Suprapubic skin (tissue), 4 donors: ENCODE measurements at regions not wholly inside any gene's neighbourhood (a gene's known extent, or its start where the extent isn't known, plus 50 kb on each side); places are given as distances from the start of the nearest gene placed in this dataset.
A peak's percentile ranks its signal among the peaks of the same experiment; 100 is the strongest.

Experiments
- DNase-seq, 2 donors: peaks; one replicate each; pipeline ENCODE4 v3.0.0-alpha.2; 2019; ENCODE audit warnings: low spot score in 2 of 2
- H3K27ac ChIP-seq: fragments of 200-600 bp; sonication (generic); one replicate; pipeline ENCODE4 v1.5.1; 2019
- H3K27me3 ChIP-seq: fragments of 200-600 bp; sonication (generic); one replicate; pipeline ENCODE4 v1.5.1; 2019
- H3K36me3 ChIP-seq: fragments of 200-600 bp; sonication (generic); one replicate; pipeline ENCODE4 v1.5.1; 2019
- H3K4me1 ChIP-seq: fragments of 200-600 bp; sonication (generic); one replicate; pipeline ENCODE4 v1.5.1; 2019
- H3K4me3 ChIP-seq: fragments of 200-600 bp; sonication (generic); one replicate; pipeline ENCODE4 v1.5.1; 2019; ENCODE audit warnings: mild to moderate bottlenecking
- H3K9me3 ChIP-seq: fragments of 200-600 bp; sonication (generic); one replicate; pipeline ENCODE4 v1.5.1; 2019
- EP300 ChIP-seq: sonication (generic); formaldehyde crosslinking; IDR thresholded peaks from one replicate; pipeline ENCODE4 v1.6.1; 2017; ENCODE audit warnings: antibody characterized with exemption
- POLR2A ChIP-seq, 2 donors: fragments of 450-650 bp; IDR thresholded peaks; one replicate each; pipeline ENCODE4 v1.6.1; 2017; ENCODE audit warnings: antibody characterized with exemption in 2 of 2, mild to moderate bottlenecking in 2 of 2, moderate library complexity in 2 of 2
- POLR2AphosphoS5 ChIP-seq, 3 donors: sonication (generic); formaldehyde crosslinking; IDR thresholded peaks; one replicate each; pipeline ENCODE4 v1.6.1; 2017; ENCODE audit warnings: antibody characterized with exemption in 3 of 3
- WGBS: methylation state at CpG from one replicate; pipeline ENCODE4 v1.1.5; 2018; 5-methylcytosine and 5-hydroxymethylcytosine counted together
- TF ChIP-seq, protein P1 (sequence below), 2 donors: fragments of 200-600 bp in 1 of 2; fragments of 450-650 bp in 1 of 2; sonication (generic) in 1 of 2; IDR thresholded peaks; one replicate each; pipeline ENCODE4 v1.5.1; 2016 to 2019; ENCODE audit warnings: antibody characterized with exemption in 2 of 2, mild to moderate bottlenecking in 1 of 2, moderate library complexity in 1 of 2

DNA sequence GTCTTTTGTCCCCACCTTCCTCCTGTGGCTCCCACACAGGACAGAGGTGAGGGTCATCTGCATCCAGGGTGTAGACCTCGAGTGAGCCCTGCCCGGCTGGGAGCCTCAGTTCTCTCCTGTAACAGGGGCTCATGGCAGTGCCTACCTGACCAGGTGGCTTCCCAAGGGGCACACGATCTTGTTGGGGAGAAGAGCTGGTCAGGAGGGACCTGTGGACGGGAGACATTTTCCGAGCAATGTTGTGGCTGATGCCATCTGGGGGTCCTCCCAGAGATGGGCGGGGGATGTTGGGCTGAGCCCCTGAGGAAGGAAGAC lies 51.9 kb downstream of the CEBPB start:
- DNase-seq = no peak
- WGBS = 59% methylated on average over 5 of the region's 6 CpGs
- Histone ChIP-seq H3K27me3 (no peaks in the 10 kb centered on the region), H3K9me3 (no peaks in the 10 kb centered on the region), H3K27ac (peak overlapping the region; percentile 87), H3K4me1 (peaks cover 58% of the 10 kb centered on the region), H3K36me3 (no peaks in the 10 kb centered on the region), H3K4me3 (no peak overlapping the region)
- TF ChIP-seq, protein P1, sequence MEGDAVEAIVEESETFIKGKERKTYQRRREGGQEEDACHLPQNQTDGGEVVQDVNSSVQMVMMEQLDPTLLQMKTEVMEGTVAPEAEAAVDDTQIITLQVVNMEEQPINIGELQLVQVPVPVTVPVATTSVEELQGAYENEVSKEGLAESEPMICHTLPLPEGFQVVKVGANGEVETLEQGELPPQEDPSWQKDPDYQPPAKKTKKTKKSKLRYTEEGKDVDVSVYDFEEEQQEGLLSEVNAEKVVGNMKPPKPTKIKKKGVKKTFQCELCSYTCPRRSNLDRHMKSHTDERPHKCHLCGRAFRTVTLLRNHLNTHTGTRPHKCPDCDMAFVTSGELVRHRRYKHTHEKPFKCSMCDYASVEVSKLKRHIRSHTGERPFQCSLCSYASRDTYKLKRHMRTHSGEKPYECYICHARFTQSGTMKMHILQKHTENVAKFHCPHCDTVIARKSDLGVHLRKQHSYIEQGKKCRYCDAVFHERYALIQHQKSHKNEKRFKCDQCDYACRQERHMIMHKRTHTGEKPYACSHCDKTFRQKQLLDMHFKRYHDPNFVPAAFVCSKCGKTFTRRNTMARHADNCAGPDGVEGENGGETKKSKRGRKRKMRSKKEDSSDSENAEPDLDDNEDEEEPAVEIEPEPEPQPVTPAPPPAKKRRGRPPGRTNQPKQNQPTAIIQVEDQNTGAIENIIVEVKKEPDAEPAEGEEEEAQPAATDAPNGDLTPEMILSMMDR (IDR thresholded peaks at IDR 0.05) = no peak
- no peak for TF ChIP-seq POLR2AphosphoS5 (IDR thresholded peaks at IDR 0.05)
- TF ChIP-seq EP300 = no peak
- TF ChIP-seq POLR2A (IDR thresholded peaks at IDR 0.05) = no peak

DNA sequence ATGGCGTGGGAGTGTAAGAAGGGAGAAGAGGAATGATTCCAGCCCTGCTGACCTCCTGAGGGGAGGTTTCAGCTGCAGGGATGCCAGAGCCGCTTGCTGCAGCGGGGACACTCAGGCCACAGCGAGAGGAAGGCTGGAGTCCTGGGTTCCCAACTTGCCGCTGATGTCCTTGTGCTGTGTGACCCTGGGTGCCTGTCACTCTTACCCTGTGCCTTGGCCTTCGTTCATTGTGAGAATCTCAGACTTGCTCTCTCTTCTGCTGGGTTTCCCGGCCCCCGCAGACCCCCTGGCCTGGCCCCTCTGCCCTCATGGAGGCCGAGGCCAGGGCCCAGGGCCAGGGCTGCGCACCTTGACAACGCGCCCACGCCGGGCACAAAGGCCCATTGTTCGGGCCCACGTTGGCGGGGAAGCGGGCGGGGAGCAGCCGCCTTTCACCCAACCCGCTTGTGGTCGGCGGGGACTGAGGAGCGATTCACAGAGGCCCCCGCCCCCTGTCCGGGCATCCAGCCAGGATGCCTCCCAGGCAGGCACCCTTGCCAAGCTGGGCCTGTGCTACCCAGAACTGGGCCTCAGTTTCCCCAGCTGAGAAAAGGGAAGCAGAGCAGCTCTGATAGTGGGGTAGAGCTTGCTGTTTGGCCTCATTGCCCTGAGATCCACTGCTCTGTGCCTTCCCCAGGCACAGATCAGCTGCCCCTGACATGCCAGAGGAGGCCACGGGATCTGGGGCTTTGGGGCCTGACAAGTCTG lies 52.4 kb downstream of the CEBPB start:
- 73% methylated on average over 8 of the region's 27 CpGs for WGBS

DNA sequence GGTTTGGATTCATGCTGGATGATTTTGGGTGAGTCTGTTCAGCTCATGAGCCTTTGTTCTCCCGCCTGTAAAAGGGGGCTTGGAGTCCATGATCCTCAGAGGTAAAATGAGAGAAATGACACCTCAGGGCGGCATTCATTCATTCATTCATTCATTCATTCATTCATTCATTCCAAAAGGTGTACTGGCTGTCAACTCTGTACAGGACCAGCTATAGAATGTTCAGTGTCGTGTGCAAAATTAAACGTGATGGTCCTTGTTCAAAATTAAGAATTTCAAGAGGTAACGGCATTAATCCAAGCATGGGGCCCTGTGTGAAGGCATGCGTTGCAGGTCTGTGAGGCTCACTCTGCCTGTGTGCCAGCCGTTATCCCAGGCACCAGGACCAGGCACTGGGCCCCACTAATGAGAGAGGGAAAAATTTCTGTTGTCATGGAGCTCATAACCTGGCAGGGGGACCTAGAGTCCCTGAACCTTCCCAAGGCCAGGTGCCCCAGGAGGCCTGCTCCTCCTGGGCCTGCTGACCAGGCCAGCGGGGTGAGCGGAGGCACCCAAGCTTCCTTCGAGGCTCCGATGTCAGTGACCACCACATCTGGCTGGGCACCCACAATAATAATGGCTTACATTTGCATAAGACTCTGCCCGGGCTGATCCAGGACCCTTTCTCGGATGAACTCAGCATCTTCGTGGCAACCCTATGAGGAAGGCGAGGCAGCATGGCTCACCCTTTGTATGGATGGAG lies 53.2 kb downstream of the CEBPB start:
- Histone ChIP-seq H3K4me3 (no peak overlapping the region), H3K4me1 (peaks cover 67% of the 10 kb centered on the region), H3K36me3 (no peaks in the 10 kb centered on the region), H3K27me3 (no peaks in the 10 kb centered on the region), H3K27ac (peak overlapping the region; percentile 87), H3K9me3 (no peaks in the 10 kb centered on the region)
- no peak for DNase-seq
- TF ChIP-seq, protein P1 (IDR thresholded peaks at IDR 0.05) = no peak
- no peak for TF ChIP-seq POLR2AphosphoS5 (IDR thresholded peaks at IDR 0.05)
- no peak for TF ChIP-seq POLR2A (IDR thresholded peaks at IDR 0.05)
- no peak for TF ChIP-seq EP300
- WGBS = 75% methylated on average over 13 of the region's 15 CpGs

More for the DNA sequence above, 52.4 kb downstream of the CEBPB start:
- no peaks in the 10 kb centered on the region for H3K27me3 ChIP-seq
- peaks cover 64% of the 10 kb centered on the region for H3K4me1 ChIP-seq
- no peak overlapping the region for H3K4me3 ChIP-seq
- TF ChIP-seq EP300 = no peak
- TF ChIP-seq, protein P1 (IDR thresholded peaks at IDR 0.05) = no peak
- no peak for TF ChIP-seq POLR2A (IDR thresholded peaks at IDR 0.05)
- TF ChIP-seq POLR2AphosphoS5 (IDR thresholded peaks at IDR 0.05) = no peak
- H3K27ac ChIP-seq = peak overlapping the region; percentile 87
- H3K36me3 ChIP-seq = no peaks in the 10 kb centered on the region
- H3K9me3 ChIP-seq = no peaks in the 10 kb centered on the region
- no peak for DNase-seq

DNA sequence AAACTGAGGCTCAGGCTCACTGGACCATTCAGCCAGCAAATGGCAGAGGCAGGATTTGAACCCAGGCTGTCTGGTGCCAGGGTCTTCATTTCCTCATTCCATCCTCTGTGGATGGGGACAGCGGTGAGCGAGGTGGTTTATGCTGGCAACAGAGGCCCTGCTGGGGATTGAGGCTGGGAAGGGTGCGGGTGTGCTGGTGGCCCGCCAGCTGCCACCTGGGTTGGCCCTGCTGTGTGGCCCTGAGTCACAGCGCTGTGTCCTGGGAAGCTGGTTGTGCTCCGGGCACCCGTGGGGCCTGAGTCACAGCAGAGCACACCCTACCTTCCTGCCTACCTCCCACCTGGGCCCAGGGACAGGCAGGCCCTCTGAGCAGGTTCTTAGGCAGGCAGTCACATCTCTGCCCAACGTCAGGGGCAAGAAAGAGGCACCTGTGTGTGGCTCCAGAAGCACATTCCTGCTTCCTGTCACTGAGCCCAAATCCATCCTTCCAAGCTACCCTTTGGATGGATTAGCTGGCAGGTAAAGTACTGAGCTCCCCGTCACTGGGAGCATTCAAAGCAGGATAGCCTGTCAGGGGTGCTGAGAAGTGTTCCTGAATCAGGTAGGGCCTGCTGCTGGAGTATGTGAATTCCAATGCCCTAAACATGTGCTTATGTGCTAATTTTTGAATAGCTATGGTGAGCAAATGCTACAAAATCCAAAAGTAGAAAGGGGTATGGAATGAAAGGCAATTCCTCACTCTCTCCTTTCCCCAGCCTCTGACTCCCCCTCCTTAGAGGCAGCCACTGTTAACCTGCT lies 53.9 kb downstream of the CEBPB start:
- 90% methylated on average over 2 of the region's 9 CpGs for WGBS
- TF ChIP-seq EP300 = no peak
- TF ChIP-seq, protein P1 (IDR thresholded peaks at IDR 0.05) = no peak
- no peak for TF ChIP-seq POLR2AphosphoS5 (IDR thresholded peaks at IDR 0.05)
- no peak for TF ChIP-seq POLR2A (IDR thresholded peaks at IDR 0.05)
- no peaks in the 10 kb centered on the region for H3K36me3 ChIP-seq
- no peak for DNase-seq
- H3K4me3 ChIP-seq = no peak overlapping the region
- H3K27ac ChIP-seq = peak overlapping the region; percentile 87
- H3K4me1 ChIP-seq = peaks cover 71% of the 10 kb centered on the region
- no peaks in the 10 kb centered on the region for H3K27me3 ChIP-seq
- H3K9me3 ChIP-seq = no peaks in the 10 kb centered on the region
